ENCODE measurements at regions not wholly inside any gene's neighbourhood (a gene's known extent, or its start where the extent isn't known, plus 50 kb on each side); places are given as distances from the start of the nearest gene placed in this dataset.
"Not testable (repeated sequence)": the region's sequence is repeated elsewhere in the genome, so short reads cannot be mapped to it uniquely, and the experiment has no call there.

DNA sequence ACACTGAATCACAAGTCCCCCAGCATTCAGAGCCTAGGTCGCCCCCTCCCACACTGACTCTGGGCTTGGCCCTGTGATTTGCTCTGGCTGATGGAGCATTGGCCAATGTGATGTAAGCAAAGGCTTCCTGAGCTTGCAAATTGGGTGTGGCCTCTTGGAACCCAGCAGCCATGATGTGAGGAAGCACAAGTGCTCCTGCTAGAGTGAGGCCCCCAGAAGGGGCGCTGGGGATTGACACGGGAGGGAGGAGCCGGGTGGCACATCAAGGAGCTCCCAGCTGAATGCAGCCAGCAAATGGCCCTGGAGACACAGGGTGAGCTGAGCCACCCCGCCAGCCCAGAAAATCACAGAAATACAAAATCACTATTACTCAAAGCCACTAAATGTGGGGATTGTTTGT is 308.5 kb downstream of the C16orf95 start:
- no peak for DNase-seq

DNA sequence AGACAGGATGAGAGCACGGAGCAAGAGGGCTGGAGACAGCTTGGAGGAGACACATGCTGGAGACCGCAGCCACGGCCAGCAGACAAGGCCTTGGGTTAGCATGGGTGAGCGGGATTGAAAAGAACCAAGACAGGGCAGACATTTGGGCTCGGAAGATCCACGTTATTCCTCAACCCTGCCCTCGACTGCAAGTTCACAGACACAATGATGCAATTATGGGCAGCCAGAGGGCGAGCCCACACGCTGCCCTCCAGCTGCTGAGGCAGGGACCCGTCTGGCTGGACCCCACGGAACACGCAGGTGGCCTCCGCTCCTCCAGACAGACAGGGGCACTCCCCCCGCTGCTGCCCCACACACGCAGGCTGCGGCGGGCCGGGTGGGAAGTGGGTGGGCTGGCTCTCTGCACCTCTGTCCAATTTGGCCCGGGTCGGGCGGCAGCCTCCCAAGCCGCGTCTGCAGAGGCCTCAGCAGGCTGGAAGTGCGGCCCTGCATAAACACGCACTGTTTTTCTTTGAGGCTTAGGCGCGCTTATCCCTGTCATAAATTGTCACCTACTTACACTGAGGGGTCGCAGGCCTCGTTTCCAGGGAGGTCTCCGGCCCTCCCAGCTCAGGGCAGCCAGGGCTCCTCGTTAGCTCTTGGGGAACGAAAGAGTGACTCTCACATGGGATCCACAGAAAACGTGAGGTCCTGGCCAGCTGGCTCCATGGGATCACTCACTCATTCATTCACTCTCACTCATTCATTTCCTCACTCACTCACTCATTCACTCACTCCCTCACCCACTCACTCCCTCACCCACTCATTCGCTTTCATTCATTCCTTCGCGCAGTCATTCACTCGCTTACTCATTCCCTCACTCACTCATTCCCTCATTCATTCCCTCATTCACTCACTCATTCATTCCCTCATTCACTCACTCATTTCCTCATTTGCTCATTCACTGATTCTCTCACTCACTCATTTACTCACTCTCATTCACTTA is 303.9 kb downstream of the C16orf95 start:
- no peak for DNase-seq

DNA sequence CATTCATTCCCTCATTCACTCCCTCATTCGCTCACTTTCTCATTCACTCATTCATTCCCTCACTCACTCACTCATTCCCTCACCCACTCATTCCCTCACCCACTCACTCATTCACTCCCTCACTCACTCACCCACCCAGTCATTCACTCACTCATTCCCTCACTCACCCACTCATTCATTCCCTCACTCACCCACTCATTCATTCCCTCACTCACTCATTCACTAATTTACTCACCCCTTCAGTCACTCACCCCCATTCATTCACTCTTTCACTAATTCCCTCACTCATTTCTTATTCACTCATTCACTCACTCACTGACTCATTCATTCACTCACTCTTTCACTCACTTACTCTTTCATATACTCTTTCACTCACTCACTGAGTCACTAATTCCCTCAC is 303.1 kb downstream of the C16orf95 start:
- DNase-seq: no peak

DNA sequence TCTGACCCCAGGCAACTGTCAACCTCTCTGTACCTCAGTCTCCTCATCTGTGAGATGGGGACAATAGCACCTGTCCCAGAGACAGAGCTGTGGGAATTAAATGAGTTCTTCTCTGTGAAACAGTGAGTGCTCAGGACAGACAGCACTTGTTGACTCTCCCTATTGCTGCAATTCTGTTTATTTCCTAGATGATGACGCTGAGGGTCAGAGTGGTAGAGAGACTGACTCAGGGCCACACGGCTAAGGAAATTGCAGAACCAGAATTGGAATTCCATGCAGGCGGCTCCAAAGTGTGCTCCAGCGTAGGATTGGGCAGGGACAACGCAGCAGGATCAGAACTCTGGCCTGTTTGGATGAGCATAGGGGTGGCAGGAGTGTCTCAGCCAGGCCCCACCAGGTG is 302.2 kb downstream of the C16orf95 start:
- no peak for DNase-seq

DNA sequence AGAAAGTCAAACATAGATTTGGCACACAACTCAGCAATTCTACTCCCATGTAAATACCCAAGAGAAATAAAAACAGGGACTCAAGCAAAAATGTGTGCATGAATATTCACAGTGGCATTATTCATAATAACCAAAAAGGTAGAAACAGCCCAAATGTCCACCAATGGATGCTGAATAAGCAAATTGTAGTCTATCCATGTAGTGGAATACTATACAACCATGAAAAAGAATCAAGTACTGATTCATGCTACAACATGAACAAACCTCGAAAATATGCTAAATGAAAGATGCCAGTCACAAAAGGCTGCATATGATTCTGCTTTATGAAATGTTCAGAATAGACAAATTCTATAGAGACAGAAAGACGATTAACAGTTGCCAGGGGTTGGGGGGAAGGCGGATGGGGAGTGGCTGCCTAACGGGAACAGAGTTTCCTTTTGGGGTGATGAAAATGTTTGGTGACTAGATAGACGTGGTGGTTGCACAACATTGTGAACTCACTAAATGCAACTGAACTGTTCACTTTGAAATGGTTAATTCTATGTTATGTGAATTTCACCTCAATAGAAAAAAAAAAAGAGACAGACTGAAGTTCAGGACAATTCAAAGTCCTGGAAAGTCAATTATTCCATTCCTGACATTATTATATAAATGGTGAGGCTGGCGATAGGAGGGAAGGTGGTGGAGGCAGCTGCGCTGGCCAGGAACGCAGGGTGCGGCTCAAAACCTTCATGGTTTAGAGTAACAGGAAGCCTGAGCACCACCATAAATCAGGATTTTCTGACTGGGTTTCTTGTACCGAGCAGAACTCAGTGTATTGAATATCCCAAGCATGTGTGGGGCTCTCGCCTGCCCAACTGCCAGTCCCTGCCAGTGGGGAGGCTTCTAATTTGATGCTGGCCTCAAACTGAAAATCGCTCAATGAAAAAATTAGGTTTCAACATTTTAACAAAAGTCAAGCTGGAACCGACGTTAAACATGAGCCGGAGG is 300.9 kb downstream of the C16orf95 start:
- DNase-seq: no peak

DNA sequence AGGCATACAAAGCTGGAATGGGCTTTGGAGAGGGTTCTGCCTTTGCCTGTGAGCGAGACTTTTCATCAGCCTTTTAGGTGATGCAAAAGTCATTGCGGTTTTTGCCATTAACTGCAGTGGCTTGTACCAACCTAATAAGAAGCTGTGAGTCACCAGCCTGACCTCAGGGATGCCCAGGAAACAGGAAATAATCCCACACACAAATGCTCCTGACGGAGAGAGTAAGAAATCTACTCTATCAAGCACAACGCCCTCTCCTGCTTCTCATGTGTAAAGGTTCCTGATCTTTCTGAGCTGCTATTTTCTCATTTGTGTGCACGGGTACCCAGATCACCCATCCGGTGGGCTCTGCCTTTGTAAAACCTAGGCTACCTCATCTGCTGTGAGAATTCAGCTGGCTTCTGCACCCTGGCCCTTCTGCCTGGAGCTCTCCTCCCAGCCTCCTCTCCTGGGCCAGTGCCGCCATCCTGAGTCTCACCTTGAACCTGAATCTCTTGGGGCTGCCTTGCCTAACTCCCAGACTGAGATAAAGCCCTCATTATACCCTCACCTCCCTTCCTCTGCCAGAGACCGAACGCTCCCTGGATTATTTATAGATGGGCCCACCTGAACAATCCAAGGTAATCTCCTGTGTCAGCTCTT is 299.7 kb downstream of the C16orf95 start:
- no peak for DNase-seq

DNA sequence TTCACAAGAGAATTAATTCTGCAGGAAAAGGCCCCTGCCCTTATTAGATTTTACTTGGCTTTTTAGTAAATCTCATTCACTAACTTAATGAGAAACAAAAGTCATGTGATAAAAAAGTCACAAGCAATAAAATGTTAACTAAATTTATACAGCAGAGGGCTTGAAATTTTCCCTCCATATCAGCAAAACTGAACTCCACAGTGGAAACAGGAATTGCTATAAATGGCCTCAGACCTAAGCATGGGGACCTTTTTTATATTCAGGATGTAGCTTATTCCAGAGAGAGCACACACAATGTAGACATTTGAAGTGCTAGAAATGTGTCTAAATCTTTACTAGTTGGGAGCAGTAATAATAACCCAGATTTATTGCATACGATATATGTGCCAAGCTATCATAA is 291.5 kb downstream of the C16orf95 start:
- no peak for DNase-seq

DNA sequence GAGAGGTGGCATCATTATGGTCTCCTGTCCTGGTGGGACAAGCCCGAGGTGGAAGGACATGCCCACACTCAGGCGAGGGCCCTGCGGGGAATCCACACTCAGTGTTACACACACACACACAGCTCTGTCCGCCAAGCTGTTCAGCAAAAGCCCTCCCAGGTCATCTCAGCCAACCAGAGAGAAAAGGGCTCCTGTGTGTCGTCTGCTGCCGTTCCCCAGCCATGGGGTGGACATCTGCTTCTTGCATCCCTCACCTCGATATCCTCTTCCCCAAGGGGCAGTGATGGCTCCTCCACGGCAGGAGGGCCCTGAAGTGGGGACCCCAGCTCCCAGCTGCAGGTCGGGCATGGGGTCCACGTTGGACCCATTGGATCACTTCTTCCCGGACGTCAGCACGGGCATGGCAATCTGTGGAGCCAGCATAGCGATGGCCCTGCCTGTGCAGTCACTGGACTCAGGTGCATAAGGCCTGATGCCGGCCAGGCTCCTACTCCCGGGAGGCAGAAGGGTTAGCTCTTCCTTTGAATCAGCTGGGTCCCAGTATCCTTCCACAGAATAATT is 290.1 kb downstream of the C16orf95 start:
- no peak for DNase-seq

DNA sequence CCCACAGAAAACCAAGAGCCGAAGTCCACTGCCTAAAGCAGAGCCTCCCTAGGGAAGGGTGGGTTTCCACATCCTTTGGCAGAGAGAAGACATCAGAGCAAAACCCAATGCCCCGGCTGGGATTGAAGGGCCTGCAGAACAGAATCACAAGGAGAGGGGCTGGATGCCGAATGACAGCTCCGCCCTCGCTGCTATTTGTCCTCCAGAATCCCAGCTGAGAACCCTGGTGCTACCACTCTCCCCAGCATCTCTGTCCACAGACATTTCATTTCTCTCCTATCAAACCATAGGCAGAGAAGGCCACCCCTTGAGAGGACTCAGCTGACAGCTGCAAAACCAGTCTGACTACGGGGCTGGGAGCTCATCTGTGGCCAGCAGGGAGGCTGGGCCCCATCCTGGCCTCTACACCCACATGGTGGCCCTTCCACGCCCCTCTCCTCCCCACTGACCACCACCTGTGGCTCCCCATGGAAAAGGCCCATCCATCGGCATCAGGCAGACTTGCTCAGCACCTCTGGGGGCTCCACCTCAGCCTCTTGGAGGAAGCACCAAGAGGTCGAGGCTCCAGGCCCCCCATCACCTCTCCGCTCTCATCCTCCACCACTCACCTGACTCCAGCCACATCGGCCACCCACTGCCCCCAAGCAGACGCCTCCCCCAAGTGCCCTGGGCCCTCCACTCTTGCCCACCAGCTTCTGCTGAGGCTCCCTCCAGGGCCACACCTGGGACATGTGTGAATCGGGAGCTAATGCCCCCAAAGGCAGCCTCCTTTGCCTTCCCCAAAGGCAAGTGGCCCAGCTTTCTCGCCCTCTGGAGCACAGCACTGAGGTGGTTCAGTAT is 288.5 kb downstream of the C16orf95 start:
- DNase-seq: no peak

DNA sequence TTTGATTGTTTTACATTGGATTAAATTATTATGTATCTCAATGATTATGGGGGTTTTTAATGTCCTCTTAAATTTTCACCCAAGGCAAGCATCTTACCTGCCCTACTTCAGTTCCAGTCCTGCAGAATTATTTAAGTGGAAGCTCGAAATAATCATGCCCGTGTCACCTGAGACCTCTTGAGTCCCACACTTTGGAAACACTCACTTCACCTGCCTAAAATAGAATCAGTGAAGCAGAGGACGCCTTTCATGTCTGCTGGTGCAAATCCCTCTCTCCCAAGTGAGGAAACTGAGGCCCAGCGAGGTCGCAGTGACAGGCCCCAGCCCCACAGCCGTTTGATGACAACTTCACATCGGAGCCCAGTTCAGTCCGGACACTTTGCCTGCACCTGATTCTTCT is 284.6 kb downstream of the C16orf95 start:
- DNase-seq: no peak

DNA sequence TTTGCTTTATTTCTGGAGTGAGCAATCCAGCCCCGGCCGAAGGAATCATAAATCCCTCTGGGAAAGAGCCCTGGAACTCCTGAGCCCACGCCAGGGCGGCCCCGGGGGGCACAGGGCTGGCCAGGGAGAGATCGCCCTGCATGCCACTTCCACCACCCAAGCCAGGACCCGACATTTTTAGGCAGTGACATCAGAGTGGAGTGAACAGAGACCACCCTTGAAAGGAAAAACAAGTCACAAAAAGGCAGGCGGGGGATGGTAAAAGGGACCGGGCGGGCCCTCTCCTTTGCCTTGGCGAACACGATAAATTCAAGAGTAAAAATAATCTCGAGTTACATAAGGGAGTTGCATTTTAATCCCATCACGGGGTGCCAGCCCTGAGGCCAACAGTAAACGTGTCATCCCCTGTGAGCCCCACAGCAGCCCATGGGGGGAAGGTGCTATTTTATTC is 284.1 kb downstream of the C16orf95 start:
- DNase-seq: no peak

DNA sequence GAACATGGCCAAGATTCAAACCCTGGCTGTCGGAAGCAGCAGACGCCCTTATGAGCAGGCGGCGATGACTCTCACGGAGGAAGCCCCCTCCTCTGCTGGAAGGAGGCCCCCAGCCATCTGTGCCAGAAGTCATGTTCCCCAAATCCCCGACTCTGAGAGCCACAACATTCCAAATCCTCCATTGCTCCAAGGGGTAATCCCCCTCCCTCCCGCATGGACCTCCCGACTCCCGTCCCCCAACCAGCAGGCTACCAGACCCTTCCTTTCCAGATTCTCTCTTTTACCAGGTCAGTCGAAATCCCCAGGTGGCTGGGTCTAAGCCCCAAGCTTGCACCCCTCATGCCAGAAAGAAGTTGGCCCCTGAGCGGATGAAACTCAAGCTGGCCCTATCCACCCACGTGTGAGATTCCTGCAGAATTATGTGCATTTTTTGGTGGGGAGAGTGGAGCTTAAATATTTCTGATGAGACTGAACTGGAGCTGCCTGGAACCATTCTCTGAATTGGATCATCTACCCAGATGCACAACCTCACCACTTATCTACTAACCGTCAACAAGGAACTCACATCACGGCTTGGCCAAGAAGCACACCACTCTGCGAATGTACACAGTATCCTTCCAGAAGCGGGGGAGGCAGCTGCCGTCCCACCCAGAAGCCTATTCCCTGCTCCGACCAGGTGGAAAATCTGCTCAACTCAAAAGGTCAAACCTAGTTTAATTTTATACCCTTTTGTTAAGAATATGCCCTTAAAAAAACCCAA is 283.5 kb downstream of the C16orf95 start:
- DNase-seq: no peak

DNA sequence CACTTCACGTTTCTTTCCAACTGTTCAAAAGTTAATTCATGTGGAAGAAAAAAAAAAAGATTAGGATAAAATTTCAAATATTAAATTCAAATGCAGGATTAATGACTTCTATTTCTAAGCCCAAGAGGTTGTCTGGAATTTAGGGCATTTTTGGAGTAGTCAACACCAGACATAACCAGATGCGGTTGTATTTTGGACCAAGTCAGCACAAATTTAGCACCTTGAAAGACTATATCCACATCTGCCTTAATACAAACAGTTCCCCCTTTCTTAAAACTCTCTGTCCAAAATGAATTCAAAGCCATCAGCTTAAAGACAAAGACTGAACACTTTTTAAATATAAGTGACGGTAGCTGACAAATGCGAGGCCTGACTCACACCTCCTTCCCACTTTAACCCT is 282.9 kb downstream of the C16orf95 start:
- DNase-seq: no peak

DNA sequence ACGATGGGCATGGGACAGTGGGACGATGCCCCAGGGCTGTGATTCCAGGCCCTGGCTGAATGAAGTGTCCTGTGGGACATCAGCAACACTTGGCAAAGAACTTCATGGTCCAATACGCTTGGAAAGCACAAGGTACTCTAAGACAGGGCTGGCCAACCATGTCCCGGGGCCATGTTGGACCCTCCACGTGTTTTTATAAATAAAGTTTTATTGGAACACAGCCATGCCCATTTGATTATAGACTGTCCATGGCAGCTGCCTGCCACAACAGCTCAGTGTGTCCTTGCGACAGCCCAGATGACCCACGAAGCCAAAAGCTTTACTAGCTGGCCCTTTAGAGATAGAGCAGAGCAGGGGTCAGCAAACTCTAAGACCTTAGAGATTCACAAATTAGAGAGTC is 282.1 kb downstream of the C16orf95 start:
- no peak for DNase-seq

DNA sequence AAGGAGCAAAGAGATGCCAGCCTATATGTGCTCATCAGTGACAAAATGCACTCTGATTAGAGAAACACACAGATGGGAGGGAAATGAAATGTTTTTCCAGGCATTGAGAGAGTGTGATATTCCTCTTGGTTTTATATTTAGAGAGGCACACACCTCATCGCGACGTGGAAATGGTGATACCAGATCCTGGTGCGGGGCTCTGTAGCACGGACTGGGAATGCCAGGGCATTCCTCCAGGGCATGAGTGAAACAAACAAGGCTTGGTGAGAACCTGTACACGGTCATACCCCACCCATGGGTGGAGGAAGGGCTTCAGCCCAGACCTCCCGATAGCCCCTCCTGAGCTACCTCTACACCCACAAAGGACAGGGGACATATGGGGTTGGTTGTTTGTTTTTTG is 280.2 kb downstream of the C16orf95 start:
- DNase-seq: no peak

DNA sequence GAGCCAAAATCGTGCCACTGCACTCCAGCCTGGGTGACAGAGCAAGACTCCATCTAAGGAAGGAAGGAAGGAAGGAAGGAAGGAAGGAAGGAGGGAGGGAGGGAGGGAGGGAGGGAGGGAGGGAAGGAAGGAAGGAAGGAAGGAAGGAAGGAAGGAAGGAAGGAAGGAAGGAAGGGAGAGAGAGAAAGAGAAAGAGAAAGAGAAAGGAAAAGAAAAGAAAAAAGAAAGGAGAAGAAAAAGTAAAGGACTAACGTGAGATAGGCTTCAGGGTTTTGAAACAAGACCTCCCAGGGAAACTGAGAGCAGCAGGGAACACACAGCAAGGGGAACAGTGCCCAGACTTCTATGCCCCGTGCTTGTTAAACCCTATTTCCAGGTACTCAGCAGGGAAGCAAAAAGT is 278.7 kb downstream of the C16orf95 start:
- not testable (repeated sequence) for DNase-seq

DNA sequence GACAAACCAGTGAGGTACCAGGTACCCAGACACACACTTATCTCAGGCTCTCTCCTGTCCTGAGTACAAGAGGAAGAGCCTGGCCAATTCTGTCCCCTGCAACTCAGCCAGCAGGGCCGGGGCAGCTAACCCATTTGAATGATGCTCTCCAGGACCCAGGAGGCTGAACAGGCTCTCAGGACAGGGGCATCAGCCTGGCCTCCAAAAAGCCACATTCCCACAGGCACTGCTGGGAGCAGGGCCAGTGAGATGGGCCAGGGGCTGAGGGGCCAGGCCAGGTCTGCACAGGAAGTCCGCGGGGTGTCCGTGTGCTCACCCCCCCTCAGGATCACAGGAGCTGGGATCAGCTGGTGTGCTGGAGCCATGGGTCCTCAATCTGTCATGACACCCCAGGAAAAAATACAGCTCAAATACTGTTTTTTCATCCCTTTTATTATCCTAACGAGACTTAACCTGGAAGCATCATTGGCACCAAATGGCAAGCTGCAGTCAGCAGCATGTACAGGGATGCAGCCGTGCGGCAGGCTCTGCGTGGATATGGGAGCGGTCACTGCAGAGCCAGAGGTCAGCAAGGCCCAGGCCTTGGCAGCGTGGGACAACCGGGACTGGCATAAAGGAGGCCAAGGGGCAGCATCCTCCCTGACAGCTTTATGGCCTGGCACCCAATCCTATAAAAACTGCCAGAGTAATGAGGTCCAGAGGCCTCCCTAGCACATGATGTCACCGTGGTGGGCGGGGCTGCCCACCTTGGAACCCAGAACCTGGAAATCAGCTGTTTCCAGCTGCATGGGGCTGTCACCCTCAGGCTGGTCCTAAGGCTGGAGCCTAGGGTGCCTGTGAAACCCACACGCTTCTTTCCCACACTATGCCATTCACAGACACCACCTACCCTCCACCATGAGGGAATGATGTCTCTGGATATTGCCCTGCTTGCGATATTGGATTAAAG is 276.7 kb downstream of the C16orf95 start:
- no peak for DNase-seq

DNA sequence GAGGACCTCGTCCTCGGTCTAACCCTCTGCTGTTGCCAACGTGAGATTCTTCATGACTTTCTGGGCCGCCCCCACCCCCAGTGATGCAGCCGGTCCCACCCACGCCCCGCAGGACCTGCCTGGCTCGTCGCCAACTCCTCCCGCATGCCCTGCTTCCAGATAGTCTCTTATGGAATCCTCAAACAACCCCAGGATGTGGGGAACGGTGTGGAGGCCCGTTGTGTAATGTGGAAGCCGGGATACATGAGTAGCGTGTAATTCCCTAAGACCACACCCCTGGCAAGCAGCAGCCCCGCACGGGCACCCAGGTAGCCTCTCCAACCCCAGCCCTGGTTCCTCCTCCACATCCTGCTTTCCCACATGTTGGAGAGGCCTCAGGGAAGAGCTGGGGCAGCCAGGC is 275.9 kb downstream of the C16orf95 start:
- no peak for DNase-seq

DNA sequence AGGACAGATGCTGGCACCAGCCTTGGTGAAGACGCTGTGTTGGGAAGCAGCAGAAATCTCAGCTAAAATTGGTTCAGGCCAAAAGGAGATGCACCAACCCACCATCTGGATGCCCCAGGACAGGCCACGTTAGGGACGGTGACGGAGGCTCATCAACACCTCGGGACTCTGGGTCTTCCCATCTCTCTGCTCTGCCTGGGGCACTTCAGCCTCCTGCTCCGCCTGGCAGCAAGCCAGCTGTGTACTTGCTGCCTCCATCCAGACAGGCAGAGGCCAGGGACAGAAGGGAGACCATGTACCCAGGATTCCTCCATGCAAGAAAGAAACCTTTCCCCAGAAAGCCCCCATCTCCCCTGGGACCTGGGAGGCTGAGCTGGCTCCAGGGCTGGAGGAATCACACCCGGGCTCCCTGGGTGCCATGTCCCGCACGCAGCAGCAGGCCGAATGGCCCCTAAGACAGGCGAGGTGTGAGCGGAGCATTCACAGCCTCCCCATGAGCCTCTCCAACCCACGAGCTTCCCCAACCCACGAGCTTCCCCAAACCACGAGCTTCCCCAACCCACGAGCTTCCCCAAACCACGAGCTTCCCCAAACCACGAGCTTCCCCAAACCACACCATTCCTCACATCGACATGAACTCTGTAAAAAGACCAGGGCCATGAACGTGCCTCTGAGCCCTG is 274.5 kb downstream of the C16orf95 start:
- DNase-seq: peak; percentile 14
